WERI-Rb-1 (cell line): ENCODE measurements at regions not wholly inside any gene's neighbourhood (a gene's known extent, or its start where the extent isn't known, plus 50 kb on each side); places are given as distances from the start of the nearest gene placed in this dataset.
"Not testable (repeated sequence)": the region's sequence is repeated elsewhere in the genome, so short reads cannot be mapped to it uniquely, and the experiment has no call there.

Source experiments
- DNase-seq: peaks from one replicate; pipeline ENCODE4 v3.0.0-alpha.2; 2020
- H3K27ac ChIP-seq: fragments of 250-450 bp; sonication (Bioruptor Pico); 2 replicates; pipeline ENCODE4 v1.5.1; 2020; ENCODE audit warnings: mild to moderate bottlenecking, moderate library complexity
- H3K27me3 ChIP-seq: fragments of 250-450 bp; sonication (Bioruptor Pico); 2 replicates; pipeline ENCODE4 v1.5.1; 2021; ENCODE audit warnings: mild to moderate bottlenecking, low read depth, moderate library complexity; ENCODE audit not compliant: insufficient read depth, severe bottlenecking
- H3K36me3 ChIP-seq: fragments of 250-450 bp; sonication (Bioruptor Pico); 2 replicates; pipeline ENCODE4 v1.5.1; 2020; ENCODE audit warnings: mild to moderate bottlenecking, moderate library complexity
- H3K4me3 ChIP-seq: 2 replicates; pipeline ENCODE4 v1.5.1; 2011; ENCODE audit warnings: low read depth, mild to moderate bottlenecking, control low read depth, low read length
- H3K9me3 ChIP-seq: fragments of 250-450 bp; sonication (Bioruptor Pico); 2 replicates; pipeline ENCODE4 v1.5.1; 2021; ENCODE audit warnings: mild to moderate bottlenecking, moderate library complexity; ENCODE audit not compliant: severe bottlenecking
- TF ChIP-seq, protein P1 (sequence below): IDR thresholded peaks from 2 replicates; pipeline ENCODE4 v1.5.1; 2011; ENCODE audit warnings: low read depth, mild to moderate bottlenecking, control low read depth, inconsistent platforms, low read length

DNA sequence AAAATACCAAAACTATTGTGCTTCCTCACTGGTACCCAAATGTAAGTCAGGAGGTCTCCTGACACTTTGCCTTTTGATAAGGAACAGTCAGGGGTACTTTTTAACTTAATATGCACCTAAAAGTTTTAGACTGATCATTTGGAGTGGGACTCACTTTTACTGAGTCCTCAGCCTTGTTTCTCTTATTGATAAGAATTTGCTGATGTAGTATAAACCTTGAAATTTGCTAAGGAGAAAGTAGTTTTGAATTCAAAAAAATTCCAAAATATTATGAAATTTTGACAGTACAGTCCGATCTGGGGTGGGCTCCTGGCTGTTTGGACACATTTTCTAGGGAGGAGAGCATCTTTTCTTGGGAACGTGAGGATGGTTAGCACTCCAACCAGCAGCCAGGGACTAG, 91.4 kb upstream of the GATB start:
- no peaks in the 10 kb centered on the region for H3K36me3 ChIP-seq
- DNase-seq: no peak
- no peak overlapping the region for H3K4me3 ChIP-seq
- no peaks in the 10 kb centered on the region for H3K9me3 ChIP-seq
- peaks cover 85% of the 10 kb centered on the region for H3K27me3 ChIP-seq
- TF ChIP-seq, protein P1, sequence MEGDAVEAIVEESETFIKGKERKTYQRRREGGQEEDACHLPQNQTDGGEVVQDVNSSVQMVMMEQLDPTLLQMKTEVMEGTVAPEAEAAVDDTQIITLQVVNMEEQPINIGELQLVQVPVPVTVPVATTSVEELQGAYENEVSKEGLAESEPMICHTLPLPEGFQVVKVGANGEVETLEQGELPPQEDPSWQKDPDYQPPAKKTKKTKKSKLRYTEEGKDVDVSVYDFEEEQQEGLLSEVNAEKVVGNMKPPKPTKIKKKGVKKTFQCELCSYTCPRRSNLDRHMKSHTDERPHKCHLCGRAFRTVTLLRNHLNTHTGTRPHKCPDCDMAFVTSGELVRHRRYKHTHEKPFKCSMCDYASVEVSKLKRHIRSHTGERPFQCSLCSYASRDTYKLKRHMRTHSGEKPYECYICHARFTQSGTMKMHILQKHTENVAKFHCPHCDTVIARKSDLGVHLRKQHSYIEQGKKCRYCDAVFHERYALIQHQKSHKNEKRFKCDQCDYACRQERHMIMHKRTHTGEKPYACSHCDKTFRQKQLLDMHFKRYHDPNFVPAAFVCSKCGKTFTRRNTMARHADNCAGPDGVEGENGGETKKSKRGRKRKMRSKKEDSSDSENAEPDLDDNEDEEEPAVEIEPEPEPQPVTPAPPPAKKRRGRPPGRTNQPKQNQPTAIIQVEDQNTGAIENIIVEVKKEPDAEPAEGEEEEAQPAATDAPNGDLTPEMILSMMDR: no peak
- H3K27ac ChIP-seq: no peak overlapping the region

DNA sequence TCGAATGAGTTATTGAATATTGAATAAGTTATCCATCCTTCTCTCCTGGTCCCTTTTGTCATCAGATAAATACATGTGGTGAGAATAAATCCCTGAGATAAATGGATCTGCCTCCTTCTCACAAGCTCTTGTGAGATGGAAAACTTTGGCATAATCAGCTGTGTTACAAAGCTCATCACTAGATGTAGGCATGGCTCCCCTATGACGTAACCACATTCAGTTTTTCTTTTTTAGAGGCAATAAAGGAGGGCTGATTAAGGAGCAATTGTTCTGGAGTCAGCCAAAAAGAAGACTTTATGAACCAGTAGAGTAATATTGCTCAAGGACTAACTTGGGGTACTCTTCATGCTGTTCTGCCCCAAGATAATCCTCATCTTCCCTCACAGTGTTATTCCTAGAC, 90.5 kb upstream of the GATB start:
- TF ChIP-seq, protein P1: no peak
- no peak for DNase-seq
- Histone ChIP-seq H3K36me3 (no peaks in the 10 kb centered on the region), H3K4me3 (no peak overlapping the region), H3K9me3 (no peaks in the 10 kb centered on the region), H3K27me3 (peaks cover 87% of the 10 kb centered on the region), H3K27ac (no peak overlapping the region)

DNA sequence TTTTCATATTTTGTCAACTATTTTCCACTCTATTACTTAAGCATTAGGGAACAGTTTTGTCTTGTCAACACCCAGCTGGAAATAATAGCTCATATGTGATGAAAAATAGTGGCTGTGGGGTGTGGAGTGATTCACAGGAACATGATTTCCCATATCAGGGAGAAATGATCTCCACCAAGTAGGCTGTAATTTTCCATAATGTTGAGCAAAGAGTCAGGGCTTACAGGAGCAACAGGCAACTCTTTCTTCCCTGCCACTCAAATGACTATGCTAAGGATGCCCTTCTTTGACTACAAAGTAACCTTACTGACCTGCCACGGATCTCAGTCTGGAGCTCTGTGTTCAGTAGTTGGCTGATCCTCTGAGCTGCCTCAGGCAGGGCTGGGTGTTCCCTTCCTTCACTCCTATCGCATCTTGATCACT, 90.0 kb upstream of the GATB start:
- no peak overlapping the region for H3K4me3 ChIP-seq
- TF ChIP-seq, protein P1: no peak
- H3K36me3 ChIP-seq: no peaks in the 10 kb centered on the region
- H3K27ac ChIP-seq: no peak overlapping the region
- no peak for DNase-seq
- no peaks in the 10 kb centered on the region for H3K9me3 ChIP-seq
- H3K27me3 ChIP-seq: peaks cover 82% of the 10 kb centered on the region

DNA sequence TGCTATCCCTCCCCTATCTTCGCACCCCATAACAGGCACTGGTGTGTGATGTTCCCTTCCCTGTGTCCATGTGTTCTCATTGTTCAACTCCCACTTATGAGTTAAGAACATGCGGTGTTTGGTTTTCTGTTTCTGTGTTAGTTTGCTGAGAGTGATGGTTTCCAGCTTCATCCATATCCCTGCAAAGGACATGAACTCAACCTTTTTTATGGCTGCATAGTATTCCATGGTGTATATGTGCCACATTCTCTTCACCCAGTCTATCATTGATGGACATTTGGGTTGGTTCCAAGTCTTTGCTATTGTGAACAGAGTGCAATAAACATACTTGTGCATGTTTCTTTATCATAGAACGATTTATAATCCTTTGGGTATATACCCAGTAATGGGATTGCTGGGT, 84.7 kb upstream of the GATB start:
- not testable (repeated sequence) for H3K4me3 ChIP-seq, H3K36me3 ChIP-seq, H3K27ac ChIP-seq, DNase-seq, H3K9me3 ChIP-seq
- peaks cover 83% of the 10 kb centered on the region for H3K27me3 ChIP-seq

DNA sequence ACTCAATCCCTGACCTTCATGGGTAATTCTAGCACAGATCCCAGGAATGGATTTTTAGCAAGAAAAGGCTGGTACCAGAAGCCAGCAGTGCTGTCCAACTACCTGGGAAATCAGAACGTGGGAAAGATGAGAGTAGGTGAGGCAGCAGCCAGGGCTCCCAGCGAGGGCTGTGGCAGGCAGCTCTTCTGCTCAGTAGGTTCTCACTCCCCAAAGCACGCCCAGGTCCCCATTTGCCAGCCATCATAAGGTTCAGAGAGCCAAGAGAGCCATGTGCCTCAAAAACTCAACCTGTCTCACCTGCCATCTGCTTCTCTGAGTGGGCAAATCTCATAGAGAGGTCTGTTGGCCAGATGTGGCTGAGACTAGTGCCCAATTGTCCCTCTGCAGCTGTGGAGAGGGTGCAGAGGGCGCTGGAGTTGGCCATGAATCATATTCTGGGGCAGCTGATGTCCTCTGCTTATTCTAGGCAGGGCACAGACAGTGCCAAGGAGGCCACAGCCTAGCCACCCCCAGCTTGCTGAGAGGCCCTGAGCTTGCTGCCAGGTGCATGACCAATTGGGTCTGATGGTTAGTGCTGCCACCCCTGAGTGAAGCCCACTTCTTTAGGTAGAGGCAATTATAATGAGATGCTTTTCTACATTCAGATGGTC, 81.7 kb upstream of the GATB start:
- TF ChIP-seq, protein P1: no peak
- DNase-seq: no peak
- Histone ChIP-seq H3K9me3 (peaks cover 9% of the 10 kb centered on the region), H3K4me3 (no peak overlapping the region), H3K36me3 (no peaks in the 10 kb centered on the region), H3K27ac (no peak overlapping the region), H3K27me3 (peaks cover 68% of the 10 kb centered on the region)

DNA sequence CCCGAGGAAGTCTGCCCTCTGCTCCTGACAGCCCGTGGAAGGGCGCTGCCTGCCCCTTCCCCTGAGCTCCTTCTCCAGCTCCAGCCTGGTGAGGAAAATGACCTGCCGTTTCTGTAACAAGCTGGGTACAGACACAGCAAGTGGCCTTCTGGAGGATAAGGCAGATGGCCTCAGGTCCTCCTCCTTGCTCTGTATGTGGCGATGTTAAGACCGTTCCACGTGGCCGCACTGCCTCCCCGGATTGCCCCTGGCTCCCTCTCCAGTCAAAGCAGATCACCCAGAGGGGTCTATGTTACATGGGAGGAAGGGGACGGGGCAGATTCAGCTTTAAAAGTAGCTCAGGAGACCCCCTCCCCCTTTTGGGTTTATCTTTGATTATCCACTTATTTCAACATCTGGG, 80.3 kb upstream of the GATB start:
- TF ChIP-seq, protein P1: no peak
- H3K4me3 ChIP-seq: no peak overlapping the region
- peak; percentile 70 for DNase-seq
- H3K36me3 ChIP-seq: no peaks in the 10 kb centered on the region
- H3K27ac ChIP-seq: no peak overlapping the region
- peaks cover 9% of the 10 kb centered on the region for H3K9me3 ChIP-seq
- peaks cover 58% of the 10 kb centered on the region for H3K27me3 ChIP-seq
